ENCODE measurements at regions not wholly inside any gene's neighbourhood (a gene's known extent, or its start where the extent isn't known, plus 50 kb on each side); places are given as distances from the start of the nearest gene placed in this dataset.
A peak's percentile ranks its signal among the peaks of the same experiment; 100 is the strongest.

DNA sequence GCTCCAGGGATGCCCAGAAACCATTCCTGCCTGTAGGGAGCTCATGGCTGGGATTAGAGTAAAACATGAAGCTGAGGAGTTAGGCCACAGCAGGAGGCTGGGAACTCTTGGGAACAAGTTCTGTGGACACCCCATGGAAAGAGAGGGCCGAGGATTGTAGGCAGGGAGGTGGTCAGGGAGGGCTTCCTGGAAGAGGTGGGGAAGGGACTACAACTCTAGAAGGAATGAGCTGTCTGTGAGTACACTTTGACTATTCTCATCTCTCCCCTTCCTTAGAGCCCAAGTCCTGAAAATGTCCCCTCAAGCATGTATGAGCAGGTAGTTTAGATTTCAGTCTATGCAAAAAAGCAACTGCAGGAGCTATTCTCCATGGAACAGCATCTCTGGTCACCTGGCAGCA lies 139.9 kb upstream of the GLI2 start:
- DNase-seq = no peak

DNA sequence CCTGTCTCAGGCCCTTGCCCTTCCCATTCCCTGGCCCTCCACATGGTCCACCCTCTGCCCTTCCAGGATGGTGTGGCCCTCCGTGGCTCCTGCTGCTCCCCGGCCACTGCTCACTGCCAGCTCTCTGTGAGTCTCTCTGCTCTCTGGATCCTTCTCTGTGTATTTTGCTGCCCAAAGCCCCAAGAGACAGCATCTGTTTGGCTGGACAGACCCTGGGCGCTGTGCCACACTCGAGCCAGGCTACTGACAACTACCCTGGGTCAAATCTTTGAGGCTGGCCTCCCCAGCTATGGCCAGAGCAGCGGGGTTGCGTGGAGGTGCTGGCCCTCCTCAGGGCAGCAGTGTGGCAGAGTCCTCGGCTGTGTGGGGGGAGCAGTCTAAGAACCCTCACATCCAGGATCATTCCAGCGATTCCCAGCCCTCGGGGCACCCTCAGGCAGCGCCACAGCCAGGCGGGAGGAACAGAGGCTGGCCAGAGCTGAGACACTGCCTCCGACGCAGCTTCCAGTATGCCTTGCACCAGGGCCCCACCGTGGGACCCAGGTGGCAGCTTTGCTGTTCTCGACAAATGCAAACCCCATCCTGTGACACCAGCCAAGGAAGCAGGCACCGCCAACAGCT lies 139.4 kb upstream of the GLI2 start:
- DNase-seq = no peak

DNA sequence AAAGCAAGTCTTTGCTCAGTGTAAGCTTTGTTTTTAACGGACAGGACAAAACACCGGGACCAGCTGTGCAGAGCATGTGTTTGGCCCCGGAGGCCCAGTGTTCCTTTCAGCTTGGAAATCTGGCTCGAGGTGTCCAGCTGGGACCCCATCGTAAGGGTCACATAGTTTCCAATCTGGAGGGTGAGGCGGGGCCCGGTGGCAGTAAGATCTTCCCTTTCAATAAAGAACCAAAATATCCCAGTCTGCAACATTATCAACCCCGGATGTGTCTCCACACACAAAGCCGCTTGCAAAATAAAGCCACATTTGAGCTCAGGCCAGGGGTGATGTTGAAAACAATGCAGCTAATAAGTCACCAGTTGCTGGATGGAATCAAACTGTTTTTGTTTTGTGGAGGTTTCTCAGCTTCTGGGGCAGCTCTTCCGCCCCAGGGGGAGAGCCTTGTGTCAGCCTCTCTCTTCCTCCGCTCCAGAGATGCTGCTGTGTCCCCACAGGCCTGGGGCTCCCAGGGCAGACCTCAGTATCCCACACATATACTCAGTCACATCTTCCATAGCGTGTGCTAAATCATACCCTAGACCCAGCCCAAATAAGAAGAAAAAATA lies 138.6 kb upstream of the GLI2 start:
- peak; percentile 62 for DNase-seq

DNA sequence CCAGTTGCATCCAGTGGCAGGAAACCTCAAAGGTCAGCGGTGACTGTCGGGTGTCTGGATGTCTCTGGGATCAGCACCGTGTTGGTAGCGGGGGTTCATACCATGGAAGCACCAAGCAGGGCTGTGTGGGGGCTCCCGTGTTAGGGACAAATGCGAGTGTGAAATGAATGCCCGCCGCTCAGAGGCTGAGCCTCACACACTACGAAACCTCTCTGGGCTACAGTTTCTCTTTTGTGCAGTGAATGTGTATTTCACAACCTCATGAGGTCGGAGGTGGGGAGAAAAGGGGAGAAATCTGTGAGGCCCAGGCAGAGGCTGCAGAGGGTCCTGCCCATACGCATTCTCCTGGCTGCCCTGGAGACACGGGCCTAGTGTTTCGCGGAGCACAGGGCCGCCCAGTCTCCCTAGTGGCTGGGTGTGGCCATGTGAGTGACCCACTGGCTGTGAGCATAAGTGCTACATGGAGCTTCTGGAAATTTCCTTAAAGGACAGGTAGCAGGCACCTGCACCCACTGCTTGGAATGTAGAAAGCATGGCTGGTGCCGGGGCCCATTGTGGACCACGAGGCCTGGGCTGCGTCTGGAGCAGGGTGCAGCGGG lies 138.0 kb upstream of the GLI2 start:
- no peak for DNase-seq

DNA sequence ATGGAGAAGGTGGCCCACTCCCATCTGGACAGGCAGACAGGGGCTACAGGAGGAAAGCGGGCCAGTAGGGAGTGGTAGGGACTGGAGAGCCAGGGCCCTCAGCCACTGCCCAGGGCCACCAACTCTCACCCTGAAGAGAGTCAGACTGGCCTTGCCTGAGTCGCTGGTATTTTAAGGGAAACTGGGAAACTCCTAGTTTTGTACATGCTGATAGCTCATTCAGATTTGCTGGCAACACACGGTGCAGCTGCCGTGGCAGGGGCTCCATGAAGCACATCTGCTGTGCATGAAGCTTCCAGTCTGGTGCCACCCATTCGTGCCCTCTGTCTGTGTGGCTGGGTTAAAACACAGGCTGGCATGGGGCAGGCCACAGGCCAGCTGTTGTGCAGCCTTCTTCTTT lies 137.3 kb upstream of the GLI2 start:
- no peak for DNase-seq

DNA sequence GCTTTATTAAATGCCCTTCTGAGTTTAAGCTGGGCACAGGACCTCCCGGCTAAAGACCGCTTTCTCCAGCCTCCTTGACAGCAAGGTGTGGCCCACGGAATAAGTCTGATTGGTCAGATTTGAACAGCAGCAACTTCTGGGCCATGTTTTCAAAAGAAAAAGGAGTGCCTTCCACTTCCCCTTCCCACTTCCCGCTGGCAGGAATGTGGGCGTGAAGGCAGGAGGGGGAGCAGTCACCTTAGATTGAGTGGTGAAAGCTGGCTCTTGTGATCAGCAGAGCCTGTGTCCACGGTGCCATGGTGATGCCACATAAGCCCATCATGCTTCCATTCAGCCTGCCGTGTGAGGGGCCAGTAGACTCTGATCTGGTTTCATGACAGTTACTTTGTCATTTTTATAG lies 136.6 kb upstream of the GLI2 start:
- no peak for DNase-seq

DNA sequence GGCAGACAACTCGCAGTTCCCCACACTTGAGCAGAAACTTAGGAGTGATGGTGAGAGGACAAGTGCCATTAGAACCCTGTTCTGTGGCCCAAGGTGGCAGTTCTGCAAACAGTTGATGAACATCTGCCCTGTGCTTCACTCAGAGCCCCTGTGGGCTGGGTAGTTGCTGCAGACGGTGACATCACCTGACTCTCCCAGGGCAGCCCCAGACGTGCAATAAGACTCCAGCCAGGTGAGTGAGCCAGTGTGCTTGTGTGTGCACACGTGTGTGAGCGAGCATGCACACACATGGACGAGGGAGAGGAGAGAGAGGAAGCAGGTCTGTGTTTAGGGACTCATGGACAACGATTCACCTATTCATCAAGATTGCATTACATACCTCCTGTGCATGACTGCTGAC lies 136.0 kb upstream of the GLI2 start:
- DNase-seq = no peak

DNA sequence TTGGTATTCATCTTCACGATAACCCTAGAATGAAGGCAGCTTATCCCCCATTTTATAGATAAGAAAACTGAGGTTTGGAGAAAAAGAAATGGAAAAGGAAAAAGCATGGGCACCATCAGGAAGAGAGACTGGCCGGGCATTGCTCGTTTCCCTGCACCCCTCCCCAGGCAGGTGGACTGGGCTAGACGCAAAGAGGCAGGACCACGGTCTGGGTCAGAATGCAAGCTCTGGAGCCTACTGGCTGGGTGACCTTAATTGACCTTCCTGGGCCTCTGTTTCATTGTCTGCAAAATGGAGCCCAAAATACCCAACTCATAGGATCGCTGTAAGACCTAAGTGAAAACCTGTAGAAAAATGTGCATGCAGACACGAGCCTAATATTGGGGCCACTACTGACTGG lies 135.3 kb upstream of the GLI2 start:
- no peak for DNase-seq

DNA sequence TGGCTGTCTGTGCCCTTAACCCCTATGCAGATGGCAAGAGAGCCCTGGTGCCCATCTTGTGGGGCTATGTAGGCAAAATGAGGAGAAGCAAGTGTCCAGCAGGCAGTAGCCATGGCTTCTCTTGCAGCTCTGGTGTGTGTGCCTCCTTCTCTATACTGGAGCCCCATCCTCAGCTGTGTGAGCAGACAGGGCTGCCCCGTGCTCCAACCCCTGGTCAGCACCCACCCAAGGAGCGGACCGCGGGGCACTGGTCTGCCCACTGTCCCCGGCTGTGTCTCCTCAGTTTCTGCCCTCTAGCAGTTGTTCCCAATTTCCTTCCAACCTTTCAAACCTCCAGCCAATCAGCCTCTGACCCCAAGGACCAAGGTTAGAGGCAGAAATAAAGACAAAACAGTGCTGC lies 134.9 kb upstream of the GLI2 start:
- no peak for DNase-seq

DNA sequence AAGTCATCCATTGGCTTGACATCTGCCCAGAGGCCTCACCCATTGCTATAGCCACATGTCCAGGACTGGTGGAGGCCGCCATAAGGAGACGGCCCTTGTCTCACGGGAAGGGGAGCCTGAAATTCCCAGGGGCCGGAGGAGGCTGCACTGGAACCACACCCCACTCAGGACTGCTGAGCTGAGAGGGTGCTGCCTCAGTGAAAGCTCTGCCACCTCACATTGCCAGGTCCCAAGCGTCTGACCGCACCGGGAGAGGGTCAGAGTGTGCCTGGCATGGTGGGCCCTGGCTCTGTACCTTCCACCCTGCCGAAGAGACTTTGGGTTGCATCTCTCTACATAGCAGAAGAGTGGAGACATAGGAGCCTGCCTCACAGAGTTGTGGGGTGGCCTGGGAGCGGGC lies 134.1 kb upstream of the GLI2 start:
- no peak for DNase-seq

DNA sequence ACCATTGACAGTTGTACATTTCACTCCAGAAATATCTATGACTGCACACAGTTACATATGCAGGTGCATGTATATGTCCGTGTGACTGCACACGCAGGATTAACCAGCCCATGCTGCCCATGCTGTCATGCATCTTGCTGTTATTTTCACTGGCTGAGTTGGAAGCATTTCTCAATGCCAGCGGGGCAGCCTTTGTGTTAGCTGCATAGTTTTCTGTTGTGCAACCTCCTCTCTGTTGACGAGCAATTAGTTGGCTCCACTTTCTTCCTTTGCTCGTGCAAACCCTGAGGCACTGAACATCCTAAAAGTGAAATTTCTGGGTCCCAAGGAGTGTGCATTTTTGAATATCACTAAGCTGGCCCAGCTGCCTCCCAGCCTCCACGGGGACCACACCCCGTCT lies 133.4 kb upstream of the GLI2 start:
- no peak for DNase-seq

DNA sequence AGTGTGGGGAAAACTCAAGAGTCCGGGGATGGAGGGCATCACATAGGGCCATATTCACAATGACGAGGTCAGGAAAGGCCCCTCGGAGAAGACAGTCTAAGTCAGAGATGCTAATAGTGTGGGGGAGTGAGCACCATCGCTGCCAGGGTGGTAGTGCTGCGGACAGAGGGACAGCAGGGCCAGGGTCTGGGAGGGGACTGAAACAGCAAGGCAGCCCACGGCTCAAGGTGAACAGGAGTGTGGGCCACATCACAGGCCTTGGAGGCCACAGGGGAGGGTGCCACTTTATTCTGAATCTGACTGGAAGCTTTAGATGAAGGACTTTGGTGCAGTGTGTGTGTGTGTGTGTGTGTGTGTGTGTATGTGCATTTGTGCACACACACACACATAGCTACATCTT lies 130.9 kb upstream of the GLI2 start:
- DNase-seq = no peak

DNA sequence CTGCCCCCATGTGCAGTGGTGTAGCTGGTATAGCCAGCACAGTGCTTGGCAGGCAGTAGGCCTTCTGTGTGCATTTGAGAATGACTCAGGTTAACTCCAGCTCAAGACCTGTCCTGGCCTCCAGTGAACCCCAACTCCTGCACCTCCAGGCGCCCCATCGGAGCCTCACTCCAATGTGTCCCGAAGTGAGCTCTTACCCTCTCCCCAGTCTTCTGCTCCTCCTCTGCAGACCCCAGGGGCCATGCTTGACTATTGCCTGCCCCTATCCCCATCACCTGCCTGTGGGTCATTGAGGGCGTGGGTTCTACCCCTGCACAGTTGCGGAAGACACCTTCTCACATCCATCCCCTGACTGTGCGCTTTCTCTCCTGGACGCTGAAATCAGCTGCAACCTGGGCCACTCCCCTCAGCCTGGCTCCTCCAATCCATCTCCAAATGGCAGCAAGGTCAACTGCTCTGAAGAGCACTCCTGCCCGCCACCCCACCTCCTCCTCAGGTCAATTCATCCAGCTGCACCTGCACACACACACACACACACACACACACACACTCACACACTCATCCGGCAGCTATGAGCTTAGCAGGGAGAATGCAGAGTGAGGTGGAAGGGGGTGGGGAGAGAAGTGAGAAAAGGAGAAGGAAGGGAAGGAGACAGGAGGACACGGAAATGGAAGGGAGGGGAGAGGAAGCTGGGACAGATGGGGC lies 130.3 kb upstream of the GLI2 start:
- DNase-seq = no peak

DNA sequence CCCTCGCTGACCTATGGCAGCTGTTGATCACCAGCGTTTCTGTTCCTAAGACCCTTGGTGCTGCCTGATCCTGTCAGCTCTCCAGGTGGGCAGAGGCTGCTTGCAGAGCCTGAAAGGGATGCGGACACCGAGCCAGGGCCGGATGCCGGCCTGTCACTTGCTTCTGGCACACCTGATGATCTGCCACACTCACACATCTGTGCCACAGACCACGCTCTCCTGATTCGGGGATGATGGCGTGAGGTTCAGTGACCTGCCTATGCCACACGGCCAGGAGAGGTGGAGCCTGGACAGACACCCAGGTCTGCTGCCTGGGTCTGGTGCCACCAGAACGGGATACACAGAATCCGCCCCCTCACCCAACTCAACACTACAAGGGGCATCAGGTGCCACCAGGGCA lies 129.4 kb upstream of the GLI2 start:
- no peak for DNase-seq

DNA sequence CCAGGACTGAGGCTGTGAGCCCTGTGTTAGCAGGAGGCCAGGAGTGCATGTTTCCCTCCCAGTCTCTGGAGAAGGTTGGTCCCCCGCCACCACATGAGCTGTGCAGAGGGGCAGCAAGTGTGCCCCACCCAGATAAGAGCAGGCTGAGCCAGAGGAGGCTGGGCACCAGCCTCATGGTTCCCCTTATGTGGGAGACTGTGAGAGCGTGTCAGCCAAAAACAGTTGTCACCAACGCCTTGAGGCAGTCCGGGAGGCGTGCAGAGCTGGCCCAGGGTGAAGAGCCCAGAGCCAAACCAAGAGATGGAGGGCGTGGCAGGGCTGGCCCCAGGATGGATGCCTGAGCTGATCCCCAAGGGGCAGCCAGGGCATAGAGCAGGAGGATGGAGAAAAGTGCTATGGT lies 128.7 kb upstream of the GLI2 start:
- no peak for DNase-seq

DNA sequence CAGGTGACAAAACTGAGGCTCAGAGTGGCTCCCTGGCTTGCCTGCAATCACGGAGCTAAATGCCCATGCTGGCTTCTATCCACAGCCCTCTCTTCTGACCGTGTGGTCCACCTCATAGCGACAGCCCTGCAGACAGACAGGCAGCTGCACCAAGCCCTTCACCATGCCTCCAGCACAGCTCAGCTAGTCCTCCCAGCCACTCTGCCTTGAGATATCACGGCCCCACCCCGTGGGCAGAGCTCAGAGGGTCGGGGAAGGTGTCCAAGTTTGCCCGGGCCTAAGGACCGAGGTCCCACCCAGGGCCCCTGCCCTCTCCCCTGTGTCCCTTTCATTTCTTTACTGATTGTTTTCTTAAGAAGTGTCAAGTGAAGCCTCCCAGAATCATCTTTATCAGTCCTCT lies 128.2 kb upstream of the GLI2 start:
- no peak for DNase-seq

DNA sequence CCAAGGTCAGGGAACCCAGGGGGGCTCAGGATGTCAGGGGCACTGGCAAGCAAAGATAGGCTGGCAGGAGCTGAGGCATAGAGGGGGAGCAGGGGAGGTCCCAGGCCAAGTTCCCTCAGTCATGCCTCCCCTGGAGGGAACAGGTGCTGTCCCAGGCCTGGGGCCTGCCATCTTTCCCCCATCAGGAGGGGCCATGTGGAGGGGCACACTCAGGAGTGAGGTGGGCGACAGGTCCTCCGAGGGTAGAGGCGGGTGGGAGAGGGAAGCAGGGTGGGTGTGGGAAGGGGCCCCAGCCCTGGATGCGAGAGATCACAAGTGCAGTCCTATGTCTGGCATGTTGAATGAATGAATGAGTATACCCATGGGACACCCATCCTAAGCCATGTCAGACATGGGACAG lies 127.7 kb upstream of the GLI2 start:
- DNase-seq = no peak

DNA sequence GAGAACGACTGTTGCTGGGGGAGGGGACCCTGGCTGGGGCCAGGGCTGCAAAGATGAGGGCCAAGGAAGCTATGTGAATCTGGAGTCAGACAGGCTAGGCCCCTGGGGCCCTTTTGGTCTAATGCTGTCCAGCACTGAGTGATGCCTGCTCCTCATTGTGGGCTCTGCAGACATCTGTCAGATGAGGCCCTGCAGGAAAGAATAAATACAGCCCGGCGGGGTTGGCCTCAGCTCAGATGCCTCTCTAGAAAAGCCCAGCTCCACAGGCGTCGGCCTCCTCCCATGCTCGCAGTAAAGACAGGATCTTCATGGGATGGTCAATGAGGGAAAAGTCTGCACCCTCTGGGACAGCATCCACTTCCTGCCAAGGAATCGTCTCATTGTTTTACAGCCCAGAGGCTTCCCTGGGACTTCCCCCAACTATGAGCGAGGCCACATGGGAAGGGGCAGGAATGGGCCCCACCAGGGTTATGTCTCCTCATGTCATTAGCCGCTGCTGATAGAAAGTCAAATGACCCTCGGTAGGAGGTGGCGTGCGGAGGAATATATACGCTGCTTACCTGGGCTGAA lies 125.8 kb upstream of the GLI2 start:
- DNase-seq = no peak

DNA sequence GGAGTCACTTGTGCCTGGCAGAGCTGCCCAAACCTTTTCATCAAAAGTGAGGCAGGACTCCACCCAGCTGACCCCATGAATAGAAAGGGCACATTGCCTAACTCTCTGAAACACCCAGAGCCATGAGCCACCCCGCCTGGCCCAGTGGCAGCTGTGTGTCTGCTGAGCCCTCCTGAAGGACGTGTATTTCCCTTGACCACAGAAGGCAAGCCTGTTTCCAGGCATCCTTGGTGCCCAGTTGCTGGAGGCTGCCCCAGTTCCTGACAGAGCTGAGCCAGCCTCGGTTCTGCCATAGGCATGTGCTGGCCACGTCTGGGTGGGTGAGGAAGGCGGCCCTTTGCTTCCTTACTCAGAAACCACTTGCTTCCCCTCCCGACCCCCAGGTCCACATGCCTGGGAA lies 124.7 kb upstream of the GLI2 start:
- DNase-seq = no peak

DNA sequence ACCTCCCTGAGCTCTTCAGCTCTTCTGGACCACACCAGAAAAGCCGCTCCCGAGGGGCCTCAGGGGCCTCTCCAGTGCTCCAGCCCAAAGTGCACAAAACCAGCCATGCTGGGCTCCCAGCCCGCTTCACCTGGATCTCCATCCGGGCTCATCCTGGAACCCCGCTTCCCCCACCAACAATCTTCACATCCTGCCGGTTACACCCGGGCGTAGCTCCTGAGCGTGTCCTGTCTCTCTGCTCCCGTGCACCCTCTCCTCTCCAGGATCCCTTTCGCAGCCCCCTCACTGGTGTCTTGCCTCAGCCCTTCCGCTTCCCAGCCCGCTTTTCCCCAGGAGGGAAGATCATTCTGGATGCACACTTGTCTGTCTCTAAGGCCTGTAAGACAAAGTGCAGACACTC lies 123.7 kb upstream of the GLI2 start:
- no peak for DNase-seq

DNA sequence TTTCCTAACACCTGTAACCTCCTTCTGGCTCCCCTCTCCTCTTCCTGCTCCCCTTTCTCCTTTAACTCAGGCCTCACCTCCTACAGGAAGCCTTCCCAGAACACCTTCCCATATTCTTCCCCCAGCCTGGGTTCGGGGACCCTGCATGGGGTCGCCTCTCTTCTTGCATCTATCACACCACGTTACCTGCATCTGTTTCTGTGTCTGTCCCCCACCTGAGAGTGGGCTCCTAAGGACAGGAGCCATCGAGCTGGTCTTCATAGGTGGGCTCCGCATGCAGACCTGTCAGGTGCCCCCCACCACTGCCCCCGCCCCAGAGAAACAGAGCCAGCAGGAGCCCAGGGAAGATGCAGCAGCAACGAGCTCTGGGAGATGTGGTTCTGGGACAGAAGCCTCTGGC lies 123.2 kb upstream of the GLI2 start:
- DNase-seq = no peak

DNA sequence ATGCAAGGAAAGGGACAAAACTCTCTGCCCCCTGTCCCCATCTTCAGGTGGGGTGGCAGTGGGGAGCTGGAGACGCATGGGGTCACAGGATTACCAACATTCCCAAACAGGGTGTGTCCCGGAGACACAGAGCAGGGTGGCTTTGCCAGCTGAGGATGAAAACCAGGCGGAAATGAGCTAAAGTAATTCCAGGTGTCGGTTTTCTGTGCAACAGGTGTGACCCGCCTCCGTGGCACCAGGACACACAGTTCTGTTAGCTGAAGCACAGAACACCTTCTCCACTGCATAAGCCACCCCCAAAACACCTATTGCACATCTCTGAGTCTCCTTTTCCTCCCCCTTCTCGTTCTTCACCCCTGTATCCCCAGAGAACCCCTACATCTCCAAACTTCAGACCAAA lies 122.7 kb upstream of the GLI2 start:
- no peak for DNase-seq

DNA sequence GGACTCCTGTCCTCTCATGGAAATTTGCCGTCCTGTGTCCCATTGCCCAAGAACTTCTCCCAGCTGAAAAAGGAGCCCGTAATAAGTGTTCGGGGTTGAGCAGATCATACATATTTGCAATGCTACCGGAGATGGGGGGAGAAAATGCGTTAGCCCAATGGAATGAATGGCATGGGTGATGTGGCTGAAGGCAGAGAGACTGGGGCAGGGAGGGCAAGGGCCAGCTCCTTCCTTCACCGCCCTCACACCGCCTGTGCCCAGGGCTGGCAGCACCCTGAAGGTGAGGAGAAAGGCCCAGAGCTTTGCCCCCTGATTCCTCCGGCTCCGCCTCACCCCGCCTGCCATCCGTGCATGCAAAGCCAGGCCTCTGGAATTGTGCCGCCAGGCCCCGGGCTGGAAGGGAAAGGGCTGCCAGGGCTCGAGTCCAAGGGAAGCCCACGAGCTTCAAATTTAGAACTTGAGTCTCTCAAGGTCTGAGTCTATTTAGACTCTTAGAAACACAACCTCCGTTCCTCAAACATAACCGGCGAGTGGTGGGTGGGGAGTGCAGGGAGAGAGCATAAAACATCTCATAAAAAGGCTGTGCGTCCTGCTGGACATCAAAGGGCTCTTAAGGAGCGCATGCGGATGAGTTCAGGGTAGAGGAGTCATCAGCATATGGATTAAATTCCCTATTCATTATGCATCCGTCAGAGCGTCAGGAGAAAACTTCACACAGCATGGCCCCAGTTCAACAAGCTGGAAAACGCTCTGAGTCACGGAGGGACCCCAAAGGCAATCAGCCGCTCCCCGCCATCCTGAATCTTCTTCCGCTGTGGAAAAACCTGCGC lies 121.7 kb upstream of the GLI2 start:
- DNase-seq = peak; percentile 65
